ENCODE measurements at regions not wholly inside any gene's neighbourhood (a gene's known extent, or its start where the extent isn't known, plus 50 kb on each side); places are given as distances from the start of the nearest gene placed in this dataset.

- TF ChIP-seq RNF2 (IDR thresholded peaks at IDR 0.05; ENCODE audit: borderline replicate concordance, low read depth, low read length, missing control alignments, poor library complexity, severe bottlenecking) (no peak), CBX5 (IDR thresholded peaks at IDR 0.05; ENCODE audit: low read depth, low read length) (no peak), SAP30 (IDR thresholded peaks at IDR 0.05; ENCODE audit: insufficient read depth, insufficient replicate concordance, low read length) (no peak)
Measured at GRCh38 chr11:134753771-134754520, 341.9 kb upstream of the B3GAT1 start (continued).
